ENCODE measurements at regions not wholly inside any gene's neighbourhood (a gene's known extent, or its start where the extent isn't known, plus 50 kb on each side); places are given as distances from the start of the nearest gene placed in this dataset.

GRCh38 chr2:6470518-6470917, 395.2 kb downstream of the CMPK2 start:
- Histone ChIP-seq H3F3A (replicated peaks; ENCODE audit: insufficient read depth) (no peaks in the 10 kb centered on the region), H4K20me1 (ENCODE audit: insufficient read depth) (no peaks in the 10 kb centered on the region), H2AFZ (ENCODE audit: low read depth) (no peak overlapping the region), H3K9me2 (no peaks in the 10 kb centered on the region), H3K9ac (no peak overlapping the region), H3K9me3 (0 out of 2 replicates have a peak, but pooled peaks cover 4% of the 10 kb centered on the region), H3K4me3 (ENCODE audit: low read depth in 2 of 2, low read length in 1 of 2) (no peak overlapping the region), H3K4me1 (ENCODE audit: control insufficient read depth in 1 of 2, insufficient read depth in 2 of 2, low read depth in 1 of 2, low read length in 1 of 2) (no peaks in the 10 kb centered on the region; a peak in 1 of 4 replicates), H3K4me2 (no peak overlapping the region), H3K27me3 (ENCODE audit: insufficient read depth) (no peaks in the 10 kb centered on the region), H3K79me2 (ENCODE audit: insufficient read depth) (no peaks in the 10 kb centered on the region), H3K36me3 (replicated peaks in 1 of 2; ENCODE audit: control insufficient read depth in 1 of 2, insufficient read depth in 2 of 2, low read length in 1 of 2) (no peaks in the 10 kb centered on the region), H3K27ac (ENCODE audit: low read depth in 2 of 2, low read length in 1 of 2) (no peak overlapping the region)
- TF ChIP-seq GATA2 (CRISPR knock-in tag; IDR thresholded peaks at IDR 0.05) (no peak), MAX (IDR thresholded peaks at IDR 0.05; ENCODE audit: low read depth) (no peak)
- 27% methylated on average over 1 of the region's 1 CpG for WGBS (ENCODE audit: low lambda C conversion rate)
- ChIA-PET CTCF (interaction anchor here (1.8 kb wide), 1 partner anchor 11 kb away, joined by 5 read pairs; no protein-coding TSS in a partner anchor), POLR2A (no interaction called here)
- DNase-seq: no peak

- Histone ChIP-seq H3K4me1 (ENCODE audit: control insufficient read depth in 1 of 2, insufficient read depth in 2 of 2, low read depth in 1 of 2, low read length in 1 of 2) (no peaks in the 10 kb centered on the region; a peak in 1 of 4 replicates), H2AFZ (ENCODE audit: low read depth) (no peak overlapping the region), H3F3A (replicated peaks; ENCODE audit: insufficient read depth) (no peaks in the 10 kb centered on the region), H3K4me3 (ENCODE audit: low read depth in 2 of 2, low read length in 1 of 2) (no peak overlapping the region), H3K36me3 (replicated peaks in 1 of 2; ENCODE audit: control insufficient read depth in 1 of 2, insufficient read depth in 2 of 2, low read length in 1 of 2) (no peaks in the 10 kb centered on the region), H3K9me2 (no peaks in the 10 kb centered on the region), H3K79me2 (ENCODE audit: insufficient read depth) (no peaks in the 10 kb centered on the region), H3K4me2 (no peak overlapping the region), H3K9me3 (0 out of 2 replicates have a peak, but pooled peaks cover 4% of the 10 kb centered on the region), H3K27me3 (ENCODE audit: insufficient read depth) (no peaks in the 10 kb centered on the region), H3K27ac (ENCODE audit: low read depth in 2 of 2, low read length in 1 of 2) (no peak overlapping the region), H4K20me1 (ENCODE audit: insufficient read depth) (no peaks in the 10 kb centered on the region), H3K9ac (no peak overlapping the region)
- CTCF ChIA-PET: interaction anchor here (1.8 kb wide), 1 partner anchor 10 kb away, joined by 5 read pairs; no protein-coding TSS in a partner anchor
- POLR2A ChIA-PET: no interaction called here
- no peak for DNase-seq
- WGBS (ENCODE audit: low lambda C conversion rate): 46% methylated on average over 4 of the region's 4 CpGs
- TF ChIP-seq RXRA (IDR thresholded peaks at IDR 0.05; ENCODE audit: borderline replicate concordance, low read depth) (no peak), GATA2 (CRISPR knock-in tag; IDR thresholded peaks at IDR 0.05) (no peak), TCF12 (IDR thresholded peaks at IDR 0.05) (no peak), CTCF (IDR thresholded peaks at IDR 0.05) (no peak), POLR2AphosphoS5 (IDR thresholded peaks at IDR 0.05; ENCODE audit: low read depth, low read length) (no peak), SMC3 (IDR thresholded peaks at IDR 0.05; ENCODE audit: low read depth, low read length) (no peak)
Observed at GRCh38 chr2:6471419-6471818, 394.3 kb downstream of the CMPK2 start.

- Histone ChIP-seq H3F3A (replicated peaks; ENCODE audit: insufficient read depth) (no peaks in the 10 kb centered on the region), H3K9ac (no peak overlapping the region), H3K4me3 (ENCODE audit: low read depth in 2 of 2, low read length in 1 of 2) (no peak overlapping the region), H3K4me1 (ENCODE audit: control insufficient read depth in 1 of 2, insufficient read depth in 2 of 2, low read depth in 1 of 2, low read length in 1 of 2) (no peaks in the 10 kb centered on the region; a peak in 1 of 4 replicates), H3K27me3 (ENCODE audit: insufficient read depth) (no peaks in the 10 kb centered on the region), H4K20me1 (ENCODE audit: insufficient read depth) (no peaks in the 10 kb centered on the region), H2AFZ (ENCODE audit: low read depth) (no peak overlapping the region), H3K9me2 (no peaks in the 10 kb centered on the region), H3K4me2 (no peak overlapping the region), H3K27ac (ENCODE audit: low read depth in 2 of 2, low read length in 1 of 2) (no peak overlapping the region), H3K79me2 (ENCODE audit: insufficient read depth) (no peaks in the 10 kb centered on the region), H3K36me3 (replicated peaks in 1 of 2; ENCODE audit: control insufficient read depth in 1 of 2, insufficient read depth in 2 of 2, low read length in 1 of 2) (no peaks in the 10 kb centered on the region), H3K9me3 (no peaks in the 10 kb centered on the region)
- CTCF ChIA-PET: interaction anchor here (0.8 to 1.7 kb wide), 2 partner anchors 9 to 12 kb away, joined by 3 to 4 read pairs; no protein-coding TSS in a partner anchor
- POLR2A ChIA-PET: no interaction called here
- 20% methylated on average over 4 of the region's 4 CpGs for WGBS (ENCODE audit: low lambda C conversion rate)
- DNase-seq: no peak
- TF ChIP-seq SIN3A (IDR thresholded peaks at IDR 0.05; ENCODE audit: borderline replicate concordance, low read depth, low read length) (no peak), CHD2 (IDR thresholded peaks at IDR 0.05; ENCODE audit: low read length, partially characterized antibody) (no peak), EZH2phosphoT487 (IDR thresholded peaks at IDR 0.05; ENCODE audit: borderline replicate concordance, low read depth) (no peak), USF1 (IDR thresholded peaks at IDR 0.05; ENCODE audit: borderline replicate concordance, low read depth) (no peak), GABPA (IDR thresholded peaks at IDR 0.05; ENCODE audit: low read depth) (no peak), GATA2 (CRISPR knock-in tag; IDR thresholded peaks at IDR 0.05) (no peak), TAF1 (IDR thresholded peaks at IDR 0.05; ENCODE audit: borderline replicate concordance, low read depth, low read length) (no peak), IRF3 (IDR thresholded peaks at IDR 0.05; ENCODE audit: low read depth, low read length) (no peak), RXRA (IDR thresholded peaks at IDR 0.05; ENCODE audit: borderline replicate concordance, low read depth) (no peak), NFIC (IDR thresholded peaks at IDR 0.05; ENCODE audit: borderline replicate concordance) (no peak), MEF2A (IDR thresholded peaks at IDR 0.05; ENCODE audit: borderline replicate concordance, low read depth) (no peak)
Observed at GRCh38 chr2:6474161-6475140, 391.3 kb downstream of the CMPK2 start.

Data from SK-N-SH (cell line).